ENCODE measurements at regions not wholly inside any gene's neighbourhood (a gene's known extent, or its start where the extent isn't known, plus 50 kb on each side); places are given as distances from the start of the nearest gene placed in this dataset.

DNA sequence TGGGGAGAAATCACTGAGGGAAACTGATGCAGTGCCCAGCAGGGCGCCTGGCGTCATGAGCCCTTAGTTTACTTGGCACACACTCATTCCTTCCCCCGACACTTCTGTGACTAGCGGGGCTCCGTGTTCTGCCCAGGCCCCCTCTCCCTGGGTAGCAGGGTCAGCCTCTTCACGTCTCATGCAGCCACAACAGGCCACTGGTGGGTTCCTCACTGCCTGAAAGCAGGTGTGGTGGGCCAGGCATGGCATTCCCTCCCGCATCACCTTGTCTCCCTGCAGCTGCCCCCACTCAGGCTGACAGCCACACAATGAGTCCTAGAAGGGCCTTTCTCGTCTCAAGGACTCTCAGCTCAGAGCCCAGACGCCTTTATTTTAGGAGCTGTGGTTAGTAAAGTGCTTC lies 51.1 kb upstream of the CPLX2 start:
- Histone ChIP-seq H2AFZ (ENCODE audit: control insufficient read depth, low read length) (no peak overlapping the region), H3K4me3 (ENCODE audit: control insufficient read depth in 2 of 3, extremely low read depth in 1 of 3, insufficient read depth in 2 of 3, low read depth in 1 of 3, low read length in 3 of 3) (no peak overlapping the region), H3K9me3 (ENCODE audit: control insufficient read depth, low read depth, low read length) (no peaks in the 10 kb centered on the region), H3K4me1 (ENCODE audit: control insufficient read depth, extremely low read depth, insufficient read depth, low read length) (peaks cover 3% of the 10 kb centered on the region), H3K9ac (ENCODE audit: control insufficient read depth, extremely low read depth, insufficient read depth, low read length) (no peak overlapping the region), H3K36me3 (ENCODE audit: control insufficient read depth in 2 of 2, extremely low read depth in 1 of 2, insufficient read depth in 2 of 2, low read length in 2 of 2) (no peaks in the 10 kb centered on the region), H3K27ac (ENCODE audit: control insufficient read depth, insufficient read depth, low read length) (no peak overlapping the region), H3K4me2 (ENCODE audit: control insufficient read depth, extremely low read depth, insufficient read depth, low read depth, low read length) (no peak overlapping the region), H3K9me1 (ENCODE audit: control insufficient read depth, extremely low read depth, insufficient read depth, low read length) (no peaks in the 10 kb centered on the region), H3K79me2 (ENCODE audit: control insufficient read depth, insufficient read depth, low read length) (no peaks in the 10 kb centered on the region), H3K27me3 (ENCODE audit: control insufficient read depth, extremely low read depth, insufficient read depth, low read length) (no peaks in the 10 kb centered on the region), H4K20me1 (ENCODE audit: control insufficient read depth, extremely low read depth, insufficient read depth, low read length) (no peaks in the 10 kb centered on the region)
- TF ChIP-seq EZH2 (IDR thresholded peaks at IDR 0.05; ENCODE audit: low read length): no peak
- TF ChIP-seq, protein P1, sequence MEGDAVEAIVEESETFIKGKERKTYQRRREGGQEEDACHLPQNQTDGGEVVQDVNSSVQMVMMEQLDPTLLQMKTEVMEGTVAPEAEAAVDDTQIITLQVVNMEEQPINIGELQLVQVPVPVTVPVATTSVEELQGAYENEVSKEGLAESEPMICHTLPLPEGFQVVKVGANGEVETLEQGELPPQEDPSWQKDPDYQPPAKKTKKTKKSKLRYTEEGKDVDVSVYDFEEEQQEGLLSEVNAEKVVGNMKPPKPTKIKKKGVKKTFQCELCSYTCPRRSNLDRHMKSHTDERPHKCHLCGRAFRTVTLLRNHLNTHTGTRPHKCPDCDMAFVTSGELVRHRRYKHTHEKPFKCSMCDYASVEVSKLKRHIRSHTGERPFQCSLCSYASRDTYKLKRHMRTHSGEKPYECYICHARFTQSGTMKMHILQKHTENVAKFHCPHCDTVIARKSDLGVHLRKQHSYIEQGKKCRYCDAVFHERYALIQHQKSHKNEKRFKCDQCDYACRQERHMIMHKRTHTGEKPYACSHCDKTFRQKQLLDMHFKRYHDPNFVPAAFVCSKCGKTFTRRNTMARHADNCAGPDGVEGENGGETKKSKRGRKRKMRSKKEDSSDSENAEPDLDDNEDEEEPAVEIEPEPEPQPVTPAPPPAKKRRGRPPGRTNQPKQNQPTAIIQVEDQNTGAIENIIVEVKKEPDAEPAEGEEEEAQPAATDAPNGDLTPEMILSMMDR (optimal IDR thresholded peaks at IDR 0.05 in 1 of 3, IDR thresholded peaks at IDR 0.05 in 1 of 3, conservative IDR thresholded peaks at IDR 0.05 in 1 of 3; ENCODE audit: extremely low read depth in 1 of 3, insufficient read depth in 2 of 3, low read length in 3 of 3): no peak
- dilution Hi-C loops (cut with MboI; ENCODE audit: extremely low pct_ligation_motif_present, low sequenced_read_pairs): no loop called here
- no peak for FAIRE-seq
- no peak for DNase-seq (ENCODE audit: low read depth, low spot score)
